H9 (cell line): ENCODE measurements at regions not wholly inside any gene's neighbourhood (a gene's known extent, or its start where the extent isn't known, plus 50 kb on each side); places are given as distances from the start of the nearest gene placed in this dataset.
A peak's percentile ranks its signal among the peaks of the same experiment; 100 is the strongest.

ENCODE experiments used
- DNase-seq: peaks from one replicate; pipeline ENCODE4 v3.0.0-alpha.2; 2017
- H2AFZ ChIP-seq: one replicate; pipeline ENCODE4 v1.6.1; 2013; ENCODE audit warnings: mild to moderate bottlenecking, low read length, control low read depth, moderate library complexity
- H2AK5ac ChIP-seq: 2 replicates; pipeline ENCODE4 v1.6.1; 2013; ENCODE audit warnings: low read length, control low read depth, mixed read lengths; ENCODE audit not compliant: insufficient read length
- H2BK120ac ChIP-seq: one replicate; pipeline ENCODE4 v1.6.1; 2013; ENCODE audit warnings: low read depth, mild to moderate bottlenecking, low read length, control low read depth, inconsistent platforms; ENCODE audit not compliant: poor library complexity, severe bottlenecking
- H2BK12ac ChIP-seq: 2 replicates; pipeline ENCODE4 v1.6.1; 2013; ENCODE audit warnings: low read length, control low read depth, mixed read lengths, low read depth; ENCODE audit not compliant: insufficient read length
- H2BK15ac ChIP-seq: 2 replicates; pipeline ENCODE4 v1.6.1; 2013; ENCODE audit warnings: low read depth, low read length, control low read depth
- H2BK20ac ChIP-seq: one replicate; pipeline ENCODE4 v1.6.1; 2013; ENCODE audit warnings: low read depth, mild to moderate bottlenecking, low read length, control low read depth, inconsistent platforms; ENCODE audit not compliant: poor library complexity, severe bottlenecking
- H2BK5ac ChIP-seq: 2 replicates; pipeline ENCODE4 v1.6.1; 2013; ENCODE audit warnings: low read length, control low read depth, mixed read lengths; ENCODE audit not compliant: insufficient read length
- H3K14ac ChIP-seq: 2 replicates; pipeline ENCODE4 v1.6.1; 2013; ENCODE audit warnings: low read length, control low read depth; ENCODE audit not compliant: insufficient read depth
- H3K18ac ChIP-seq: 2 replicates; pipeline ENCODE4 v1.6.1; 2013; ENCODE audit warnings: low read depth, mild to moderate bottlenecking, mixed read lengths, low read length, control low read depth; ENCODE audit not compliant: insufficient read length
- H3K23ac ChIP-seq: 2 replicates; pipeline ENCODE4 v1.6.1; 2013; ENCODE audit warnings: low read length, control low read depth, mixed read lengths, low read depth; ENCODE audit not compliant: insufficient read length
- H3K23me2 ChIP-seq: 2 replicates; pipeline ENCODE4 v1.6.1; 2013; ENCODE audit warnings: low read depth, mild to moderate bottlenecking, mixed read lengths, low read length, control low read depth; ENCODE audit not compliant: insufficient read length, poor library complexity, severe bottlenecking
- H3K27ac ChIP-seq: 2 replicates; pipeline ENCODE4 v1.5.1; 2013; ENCODE audit warnings: low read length, control low read depth, mixed read lengths, low read depth; ENCODE audit not compliant: insufficient read length
- H3K27me3 ChIP-seq: 2 replicates; pipeline ENCODE4 v1.6.1; 2013; ENCODE audit warnings: low read length, control low read depth, inconsistent platforms; ENCODE audit not compliant: insufficient read depth
- H3K4ac ChIP-seq: 2 replicates; pipeline ENCODE4 v1.6.1; 2013; ENCODE audit warnings: low read depth, mild to moderate bottlenecking, control low read depth, inconsistent platforms, low read length, moderate library complexity
- H3K4me1 ChIP-seq: 2 replicates; pipeline ENCODE4 v1.6.1; 2013; ENCODE audit warnings: low read length, control low read depth, inconsistent platforms; ENCODE audit not compliant: insufficient read depth
- H3K4me2 ChIP-seq: 2 replicates; pipeline ENCODE4 v1.6.1; 2013; ENCODE audit warnings: low read length, control low read depth, mixed read lengths; ENCODE audit not compliant: insufficient read length, insufficient read depth
- H3K56ac ChIP-seq: 2 replicates; pipeline ENCODE4 v1.6.1; 2013; ENCODE audit warnings: low read depth, mild to moderate bottlenecking, mixed read lengths, low read length, control low read depth; ENCODE audit not compliant: insufficient read length
- H3K79me1 ChIP-seq: 2 replicates; pipeline ENCODE4 v1.6.1; 2013; ENCODE audit warnings: low read depth, mild to moderate bottlenecking, moderate library complexity, low read length, control low read depth, inconsistent platforms; ENCODE audit not compliant: insufficient read depth, poor library complexity, severe bottlenecking
- H3K79me2 ChIP-seq: 2 replicates; pipeline ENCODE4 v1.6.1; 2013; ENCODE audit warnings: low read length, control low read depth, inconsistent platforms; ENCODE audit not compliant: insufficient read depth
- H3K9ac ChIP-seq: 2 replicates; pipeline ENCODE4 v1.6.1; 2013; ENCODE audit warnings: low read length, control low read depth, mixed read lengths; ENCODE audit not compliant: insufficient read length; ENCODE audit errors: extremely low read depth
- H3K9me3 ChIP-seq: one replicate; pipeline ENCODE4 v1.6.1; 2013; ENCODE audit warnings: low read depth, low read length, inconsistent platforms; ENCODE audit not compliant: control insufficient read depth
- H3T11ph ChIP-seq: one replicate; pipeline ENCODE4 v1.6.1; 2013; ENCODE audit warnings: mild to moderate bottlenecking, low read length, control low read depth, inconsistent platforms
- H4K20me1 ChIP-seq: one replicate; pipeline ENCODE4 v1.6.1; 2013; ENCODE audit not compliant: control insufficient read depth, insufficient read length, insufficient read depth
- H4K5ac ChIP-seq: 2 replicates; pipeline ENCODE4 v1.6.1; 2013; ENCODE audit warnings: low read depth, mild to moderate bottlenecking, mixed read lengths, low read length, control low read depth; ENCODE audit not compliant: insufficient read length
- H4K8ac ChIP-seq: replicated peaks from 2 replicates; pipeline ENCODE4 v1.6.1; 2013; ENCODE audit warnings: low read length, control low read depth, mixed read lengths, low read depth; ENCODE audit not compliant: insufficient read length
- H4K91ac ChIP-seq: 2 replicates; pipeline ENCODE4 v1.6.1; 2013; ENCODE audit warnings: low read depth, mild to moderate bottlenecking, moderate library complexity, mixed read lengths, low read length, control low read depth; ENCODE audit not compliant: insufficient read length
- H3K27ac Mint-ChIP-seq, 3 experiments: 2 replicates in 2 of 3; 3 replicates in 1 of 3; pipeline ENCODE4 v1.8.0; 2020 to 2021; ENCODE audit warnings: mixed read lengths in 3 of 3, mild to moderate bottlenecking in 1 of 3, moderate library complexity in 1 of 3
- H3K27me3 Mint-ChIP-seq: 2 replicates; pipeline ENCODE4 v1.8.0; 2021; ENCODE audit warnings: low read depth, mild to moderate bottlenecking, moderate library complexity, mixed read lengths
- H3K36me3 Mint-ChIP-seq, 3 experiments: 2 replicates in 2 of 3; 3 replicates in 1 of 3; pipeline ENCODE4 v1.8.0; 2020 to 2021; ENCODE audit warnings: low read depth in 3 of 3, mixed read lengths in 3 of 3; ENCODE audit not compliant: insufficient read depth in 1 of 3
- H3K4me1 Mint-ChIP-seq, 2 experiments: 2 replicates each; pipeline ENCODE4 v1.8.0; 2020; ENCODE audit warnings: mixed read lengths in 2 of 2
- H3K4me3 Mint-ChIP-seq, 2 experiments: 2 replicates in 1 of 2; 3 replicates in 1 of 2; pipeline ENCODE4 v1.8.0; 2020 to 2021; ENCODE audit warnings: mild to moderate bottlenecking in 2 of 2, mixed read lengths in 2 of 2, moderate library complexity in 1 of 2
- H3K9me3 Mint-ChIP-seq, 2 experiments: 2 replicates in 1 of 2; 3 replicates in 1 of 2; pipeline ENCODE4 v1.8.0; 2020; ENCODE audit warnings: mild to moderate bottlenecking in 2 of 2, mixed read lengths in 2 of 2, moderate library complexity in 1 of 2
- WGBS: extraction: QIAGEN DNeasy Blood & Tissue Kit; methylation state at CpG from one replicate; pipeline ENCODE4 v1.1.7; 2013; ENCODE audit warnings: missing lambda C conversion rate, low lambda C conversion rate, mixed read lengths; ENCODE audit not compliant: insufficient read length; ENCODE audit errors: extremely low coverage; 5-methylcytosine and 5-hydroxymethylcytosine counted together
- TF ChIP-seq, protein P1 (sequence below): fragments of 200-600 bp; sonication (generic); conservative IDR thresholded peaks from 3 replicates; pipeline ENCODE4 v1.8.0; 2021; ENCODE audit warnings: antibody characterized with exemption, mild to moderate bottlenecking

DNA sequence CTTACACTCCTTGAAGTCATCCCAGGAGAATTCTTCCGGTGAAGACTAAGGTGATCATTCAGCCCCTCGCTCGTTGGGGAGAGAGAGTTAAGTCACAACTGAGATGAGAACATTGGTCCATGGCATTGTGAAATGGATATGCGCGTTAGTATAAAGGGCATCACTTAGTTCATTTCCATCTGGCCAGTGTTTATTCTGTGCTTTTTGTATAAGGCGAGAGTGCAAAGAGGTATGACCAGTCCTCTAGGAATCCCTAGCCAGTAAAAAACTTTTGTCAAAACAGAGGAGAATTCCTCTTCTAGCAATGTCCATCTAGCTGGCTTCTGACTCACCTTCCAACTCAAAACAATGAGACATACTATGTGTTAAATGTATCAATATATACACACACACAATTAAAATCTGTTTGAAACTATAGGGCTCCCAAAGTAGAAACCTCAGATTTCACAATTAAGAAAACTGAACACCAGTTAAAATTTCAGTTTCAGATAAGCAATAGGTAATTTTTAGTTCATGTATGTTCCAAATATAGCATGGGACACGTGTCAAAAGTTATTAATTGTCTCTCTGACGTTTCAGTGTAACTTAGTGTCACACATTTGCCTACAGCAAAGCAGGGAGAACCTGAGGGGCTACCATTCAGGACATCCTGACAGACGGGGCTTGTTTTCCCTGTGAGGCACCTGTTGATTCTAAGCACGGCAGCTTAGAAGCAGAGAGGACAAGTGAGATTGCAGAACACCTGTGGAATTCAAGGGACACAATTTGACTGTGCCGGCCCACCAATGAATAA is 158.9 kb downstream of the KLF6 start:
- Histone ChIP-seq H3K4me2 (no peak overlapping the region), H4K20me1 (no peaks in the 10 kb centered on the region), H3K4ac (no peak overlapping the region), H3T11ph (no peak overlapping the region), H3K56ac (no peak overlapping the region), H3K79me2 (no peaks in the 10 kb centered on the region), H2AFZ (no peak overlapping the region), H4K8ac (no peak overlapping the region), H3K4me1 (peaks cover 8% of the 10 kb centered on the region; the same call in 1 of the 2 replicates), H3K27ac (no peak overlapping the region), H3K27me3 (no peaks in the 10 kb centered on the region), H4K5ac (no peak overlapping the region), H2BK5ac (no peak overlapping the region), H2BK20ac (no peak overlapping the region), H3K23ac (no peak overlapping the region), H2BK15ac (no peak overlapping the region), H3K14ac (no peak overlapping the region), H2BK120ac (no peak overlapping the region), H3K79me1 (no peaks in the 10 kb centered on the region), H3K9me3 (no peaks in the 10 kb centered on the region), H3K9ac (no peak overlapping the region), H3K23me2 (no peaks in the 10 kb centered on the region), H2AK5ac (no peak overlapping the region), H3K18ac (no peak overlapping the region), H2BK12ac (no peak overlapping the region), H4K91ac (no peak overlapping the region)
- no peak for DNase-seq
- Mint-ChIP-seq H3K4me1 (peaks cover 14 to 36% of the 10 kb centered on the region in 2 experiments), H3K9me3 (peaks cover 8 to 14% of the 10 kb centered on the region in 2 experiments; a peak in 4 of 5 replicates), H3K4me3 (no peak overlapping the region), H3K36me3 (peaks cover 0 to 11% (median 7%) of the 10 kb centered on the region in 3 experiments; a peak in 6 of 7 replicates), H3K27ac (peak overlapping the region in 1 of 3 experiments; percentile 43; a peak in 1 of 7 replicates), H3K27me3 (no peaks in the 10 kb centered on the region)
- TF ChIP-seq, protein P1, sequence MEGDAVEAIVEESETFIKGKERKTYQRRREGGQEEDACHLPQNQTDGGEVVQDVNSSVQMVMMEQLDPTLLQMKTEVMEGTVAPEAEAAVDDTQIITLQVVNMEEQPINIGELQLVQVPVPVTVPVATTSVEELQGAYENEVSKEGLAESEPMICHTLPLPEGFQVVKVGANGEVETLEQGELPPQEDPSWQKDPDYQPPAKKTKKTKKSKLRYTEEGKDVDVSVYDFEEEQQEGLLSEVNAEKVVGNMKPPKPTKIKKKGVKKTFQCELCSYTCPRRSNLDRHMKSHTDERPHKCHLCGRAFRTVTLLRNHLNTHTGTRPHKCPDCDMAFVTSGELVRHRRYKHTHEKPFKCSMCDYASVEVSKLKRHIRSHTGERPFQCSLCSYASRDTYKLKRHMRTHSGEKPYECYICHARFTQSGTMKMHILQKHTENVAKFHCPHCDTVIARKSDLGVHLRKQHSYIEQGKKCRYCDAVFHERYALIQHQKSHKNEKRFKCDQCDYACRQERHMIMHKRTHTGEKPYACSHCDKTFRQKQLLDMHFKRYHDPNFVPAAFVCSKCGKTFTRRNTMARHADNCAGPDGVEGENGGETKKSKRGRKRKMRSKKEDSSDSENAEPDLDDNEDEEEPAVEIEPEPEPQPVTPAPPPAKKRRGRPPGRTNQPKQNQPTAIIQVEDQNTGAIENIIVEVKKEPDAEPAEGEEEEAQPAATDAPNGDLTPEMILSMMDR = no peak
- WGBS = no CpG with 5 or more reads among the region's 11 CpGs
